Astrocyte (in vitro differentiated cells and primary cell): ENCODE measurements at regions not wholly inside any gene's neighbourhood (a gene's known extent, or its start where the extent isn't known, plus 50 kb on each side); places are given as distances from the start of the nearest gene placed in this dataset.

ENCODE experiments used
- CTCF ChIP-seq: IDR thresholded peaks from 2 replicates; pipeline ENCODE4 v1.5.1; 2011; ENCODE audit warnings: low read depth, mild to moderate bottlenecking, inconsistent platforms, low read length, moderate library complexity; ENCODE audit not compliant: insufficient read depth
- EZH2 ChIP-seq: IDR thresholded peaks from 2 replicates; pipeline ENCODE4 v1.6.1; 2012; ENCODE audit warnings: mild to moderate bottlenecking, low read length, inconsistent platforms; ENCODE audit not compliant: insufficient read depth

- TF ChIP-seq CTCF (no peak), EZH2 (no peak)
Measured at GRCh38 chr20:59519707-59520014, 84.7 kb upstream of the PHACTR3 start.
